ENCODE measurements at regions not wholly inside any gene's neighbourhood (a gene's known extent, or its start where the extent isn't known, plus 50 kb on each side); places are given as distances from the start of the nearest gene placed in this dataset.

DNA sequence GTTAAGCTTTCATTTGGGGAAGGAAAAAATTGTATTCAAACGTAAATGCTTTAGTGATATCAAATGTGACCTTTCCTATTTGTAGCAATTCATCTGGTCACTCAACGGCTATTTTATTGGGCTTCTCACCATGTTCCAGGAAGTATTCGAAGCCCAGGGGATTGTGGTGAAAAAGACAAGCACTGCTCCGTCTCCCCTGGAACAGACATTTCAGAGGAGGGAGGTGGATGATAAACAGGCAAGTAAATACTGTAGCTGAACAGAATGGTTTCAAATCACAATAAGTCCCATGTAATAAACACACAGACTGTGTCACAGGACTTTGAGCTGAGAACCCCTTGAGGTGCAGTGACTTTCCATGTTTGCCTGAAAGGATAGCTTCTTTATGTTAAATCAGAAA, 464.7 kb upstream of the HNRNPA3 start:
- in situ Hi-C loops (cut with MboI; ENCODE audit: low sequenced_read_pairs): no loop called here
- no peak for DNase-seq (ENCODE audit: low spot score in 2 of 2)
- Histone ChIP-seq H3K9me3 (no peaks in the 10 kb centered on the region), H3K27me3 (ENCODE audit: low read depth) (no peaks in the 10 kb centered on the region), H3K4me3 (no peak overlapping the region), H3K36me3 (replicated peaks) (no peaks in the 10 kb centered on the region), H3K4me1 (peaks cover 11% of the 10 kb centered on the region)

DNA sequence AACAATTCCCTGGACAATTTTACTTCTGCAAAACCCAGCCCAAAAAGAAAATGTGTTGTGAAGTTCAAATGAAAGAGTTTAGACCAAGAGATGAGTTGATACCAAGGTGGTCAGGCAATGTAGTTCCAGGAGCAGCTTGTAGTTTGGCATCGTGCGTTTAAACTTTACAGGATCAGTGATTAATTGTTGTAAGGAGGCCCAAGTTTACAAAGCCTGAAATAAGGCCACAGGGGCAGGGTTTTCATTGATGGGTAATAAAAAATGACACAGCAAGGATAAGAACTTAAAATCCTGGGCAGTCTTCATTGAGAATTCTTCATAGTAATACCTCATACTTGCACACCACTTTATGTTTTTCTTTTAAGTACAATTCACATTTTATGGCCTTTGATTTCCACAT, 463.9 kb upstream of the HNRNPA3 start:
- no peaks in the 10 kb centered on the region for H3K9me3 ChIP-seq
- in situ Hi-C loops (cut with MboI; ENCODE audit: low sequenced_read_pairs): no loop called here

DNA sequence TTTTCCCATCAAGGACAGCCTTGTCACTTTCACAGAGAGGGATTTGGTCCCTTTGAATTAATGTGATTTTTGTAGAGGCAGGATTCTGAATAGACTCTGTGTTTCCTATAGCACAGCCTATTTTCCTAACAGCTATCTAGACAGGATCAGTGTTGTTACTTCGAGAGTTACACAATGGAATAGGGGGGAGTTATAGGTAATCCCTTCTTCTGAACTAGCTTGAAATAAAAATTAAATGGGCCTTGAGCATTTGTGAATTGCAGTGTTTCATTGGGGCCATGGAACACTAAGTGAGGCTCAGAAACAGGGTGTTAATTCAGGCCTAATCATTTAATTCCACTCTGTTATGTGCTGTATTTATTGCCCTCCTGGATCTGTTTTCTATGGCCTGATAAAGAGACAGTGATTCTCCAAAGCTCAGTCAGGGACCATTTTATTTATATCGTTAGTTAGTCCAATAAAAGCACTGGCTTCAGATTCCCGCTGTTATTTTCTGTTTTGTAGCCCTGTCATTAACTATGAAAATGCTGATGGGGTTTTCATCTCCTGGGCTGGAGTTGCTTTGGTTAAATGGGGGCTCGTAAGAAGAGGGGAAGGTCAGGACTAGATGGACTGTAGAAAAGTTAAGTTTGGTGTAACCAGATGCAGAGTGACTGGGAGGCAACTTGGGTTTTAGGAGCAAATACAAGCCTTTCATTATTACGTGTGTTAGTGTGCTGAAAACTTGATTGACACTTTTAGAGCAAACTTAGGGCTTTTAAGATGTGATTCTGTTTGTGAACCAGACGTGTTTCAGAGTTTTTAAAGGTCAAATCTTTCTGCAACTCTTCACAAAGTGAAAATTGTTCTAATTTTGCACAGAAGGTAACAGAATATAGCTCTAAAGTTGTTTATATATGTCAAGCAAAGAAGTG, 461.0 kb upstream of the HNRNPA3 start:
- in situ Hi-C loops (cut with MboI; ENCODE audit: low sequenced_read_pairs): no loop called here
- H3K36me3 ChIP-seq (replicated peaks): no peaks in the 10 kb centered on the region
- H3K4me3 ChIP-seq: no peak overlapping the region
- no peaks in the 10 kb centered on the region for H3K27me3 ChIP-seq (ENCODE audit: low read depth)
- H3K4me1 ChIP-seq: peaks cover 16% of the 10 kb centered on the region
- H3K9me3 ChIP-seq: no peaks in the 10 kb centered on the region
- DNase-seq (ENCODE audit: low spot score in 2 of 2): peak in 1 of 2 experiments; percentile 52

More for the DNA sequence above, 463.9 kb upstream of the HNRNPA3 start:
- Histone ChIP-seq H3K4me3 (no peak overlapping the region), H3K27me3 (ENCODE audit: low read depth) (no peaks in the 10 kb centered on the region), H3K36me3 (replicated peaks) (no peaks in the 10 kb centered on the region), H3K4me1 (peaks cover 11% of the 10 kb centered on the region)
- no peak for DNase-seq (ENCODE audit: low spot score in 2 of 2)

GRCh38 chr2:176752295-176752694, 460.3 kb upstream of the HNRNPA3 start:
- Histone ChIP-seq H3K4me3 (no peak overlapping the region), H3K4me1 (peaks cover 16% of the 10 kb centered on the region), H3K27me3 (ENCODE audit: low read depth) (no peaks in the 10 kb centered on the region), H3K36me3 (replicated peaks) (no peaks in the 10 kb centered on the region), H3K9me3 (no peaks in the 10 kb centered on the region)
- in situ Hi-C loops (cut with MboI; ENCODE audit: low sequenced_read_pairs): no loop called here
- no peak for DNase-seq (ENCODE audit: low spot score in 2 of 2)

- Histone ChIP-seq H3K36me3 (replicated peaks) (no peaks in the 10 kb centered on the region), H3K9me3 (no peaks in the 10 kb centered on the region), H3K4me1 (peaks cover 16% of the 10 kb centered on the region), H3K4me3 (no peak overlapping the region), H3K27me3 (ENCODE audit: low read depth) (no peaks in the 10 kb centered on the region)
- in situ Hi-C loops (cut with MboI; ENCODE audit: low sequenced_read_pairs): no loop called here
- no peak for DNase-seq (ENCODE audit: low spot score in 2 of 2)
Observed at GRCh38 chr2:176753205-176753604, 459.4 kb upstream of the HNRNPA3 start.

DNA sequence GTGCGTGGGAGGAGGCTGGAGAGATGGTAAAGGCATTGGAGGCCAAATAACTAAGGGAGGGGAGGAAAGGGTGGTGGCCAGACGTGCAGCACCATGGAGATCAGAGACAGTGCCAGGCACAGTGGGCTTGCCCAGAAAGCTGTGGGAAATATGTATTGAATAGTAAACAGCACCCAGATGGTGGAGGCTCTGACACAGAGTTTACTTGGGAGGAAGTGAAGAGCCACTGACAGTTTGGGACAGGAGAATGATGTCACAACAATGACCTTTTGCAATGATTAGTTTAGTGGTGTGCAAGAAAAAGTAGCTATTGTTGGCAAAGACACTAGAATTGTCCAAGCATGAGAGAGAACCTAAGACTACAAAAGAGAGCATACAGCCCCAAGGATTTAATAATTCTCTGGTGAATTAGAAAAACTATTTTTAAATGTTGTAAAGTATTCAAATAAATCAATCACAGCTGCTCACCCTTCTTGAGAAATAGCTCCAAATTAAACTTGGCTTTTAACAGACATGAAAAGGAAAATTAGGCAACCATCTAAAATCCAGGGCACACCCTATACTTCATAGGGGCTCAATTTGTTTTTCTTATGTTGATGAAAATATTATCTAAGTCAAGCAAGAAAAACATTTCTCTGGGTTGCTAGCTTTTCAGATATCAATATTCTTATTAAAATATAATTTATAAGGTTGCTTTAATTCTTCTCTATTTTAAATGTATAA, 458.7 kb upstream of the HNRNPA3 start:
- no peaks in the 10 kb centered on the region for H3K9me3 ChIP-seq
- in situ Hi-C loops (cut with MboI; ENCODE audit: low sequenced_read_pairs): no loop called here
- peaks cover 16% of the 10 kb centered on the region for H3K4me1 ChIP-seq
- no peaks in the 10 kb centered on the region for H3K27me3 ChIP-seq (ENCODE audit: low read depth)
- no peak overlapping the region for H3K4me3 ChIP-seq
- DNase-seq (ENCODE audit: low spot score in 2 of 2): peak in 1 of 2 experiments; percentile 43
- H3K36me3 ChIP-seq (replicated peaks): no peaks in the 10 kb centered on the region

- Histone ChIP-seq H3K9me3 (no peaks in the 10 kb centered on the region), H3K36me3 (replicated peaks) (no peaks in the 10 kb centered on the region)
Observed at GRCh38 chr2:176755537-176756135, 457.0 kb upstream of the HNRNPA3 start.

GRCh38 chr2:176758426-176758825, 454.2 kb upstream of the HNRNPA3 start:
- Histone ChIP-seq H3K27me3 (ENCODE audit: low read depth) (no peaks in the 10 kb centered on the region), H3K4me3 (no peak overlapping the region), H3K9me3 (no peaks in the 10 kb centered on the region), H3K4me1 (peaks cover 23% of the 10 kb centered on the region), H3K36me3 (replicated peaks) (no peaks in the 10 kb centered on the region)
- DNase-seq (ENCODE audit: low spot score in 2 of 2): no peak
- in situ Hi-C loops (cut with MboI; ENCODE audit: low sequenced_read_pairs): no loop called here

More at GRCh38 chr2:176755537-176756135, 457.0 kb upstream of the HNRNPA3 start:
- DNase-seq (ENCODE audit: low spot score in 2 of 2): peak in 1 of 2 experiments; percentile 7
- peaks cover 16% of the 10 kb centered on the region for H3K4me1 ChIP-seq
- no peaks in the 10 kb centered on the region for H3K27me3 ChIP-seq (ENCODE audit: low read depth)
- no peak overlapping the region for H3K4me3 ChIP-seq
- in situ Hi-C loops (cut with MboI; ENCODE audit: low sequenced_read_pairs): no loop called here

- Histone ChIP-seq H3K27me3 (ENCODE audit: low read depth) (no peaks in the 10 kb centered on the region), H3K36me3 (replicated peaks) (no peaks in the 10 kb centered on the region), H3K9me3 (no peaks in the 10 kb centered on the region), H3K4me3 (no peak overlapping the region), H3K4me1 (peaks cover 28% of the 10 kb centered on the region)
- in situ Hi-C loops (cut with MboI; ENCODE audit: low sequenced_read_pairs): no loop called here
- DNase-seq (ENCODE audit: low spot score in 2 of 2): no peak
Observed at GRCh38 chr2:176760439-176760838, 452.2 kb upstream of the HNRNPA3 start.

DNA sequence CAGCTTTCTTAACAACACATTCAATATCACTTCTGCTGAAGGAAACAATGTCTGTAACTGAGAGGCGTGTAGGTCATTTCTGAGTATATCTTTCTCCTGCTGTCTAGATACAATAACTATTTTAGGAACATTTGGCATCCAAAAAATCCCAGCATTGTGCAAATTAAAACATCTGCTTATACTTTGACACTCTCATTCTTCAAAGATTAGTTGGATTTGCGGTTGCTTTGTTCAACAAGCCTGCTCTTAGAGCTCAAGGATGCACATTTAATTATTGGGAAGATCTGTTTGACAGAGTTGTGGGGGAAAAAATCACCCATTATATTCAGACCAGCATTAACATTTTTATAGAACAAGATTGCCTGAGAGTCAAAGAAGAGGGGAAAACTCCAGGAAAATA, 449.5 kb upstream of the HNRNPA3 start:
- DNase-seq (ENCODE audit: low spot score in 2 of 2): peak in 1 of 2 experiments; percentile 73
- Histone ChIP-seq H3K4me3 (no peak overlapping the region), H3K4me1 (peaks cover 20% of the 10 kb centered on the region), H3K9me3 (no peaks in the 10 kb centered on the region), H3K36me3 (replicated peaks) (no peaks in the 10 kb centered on the region), H3K27me3 (ENCODE audit: low read depth) (no peaks in the 10 kb centered on the region)
- in situ Hi-C loops (cut with MboI; ENCODE audit: low sequenced_read_pairs): no loop called here

DNA sequence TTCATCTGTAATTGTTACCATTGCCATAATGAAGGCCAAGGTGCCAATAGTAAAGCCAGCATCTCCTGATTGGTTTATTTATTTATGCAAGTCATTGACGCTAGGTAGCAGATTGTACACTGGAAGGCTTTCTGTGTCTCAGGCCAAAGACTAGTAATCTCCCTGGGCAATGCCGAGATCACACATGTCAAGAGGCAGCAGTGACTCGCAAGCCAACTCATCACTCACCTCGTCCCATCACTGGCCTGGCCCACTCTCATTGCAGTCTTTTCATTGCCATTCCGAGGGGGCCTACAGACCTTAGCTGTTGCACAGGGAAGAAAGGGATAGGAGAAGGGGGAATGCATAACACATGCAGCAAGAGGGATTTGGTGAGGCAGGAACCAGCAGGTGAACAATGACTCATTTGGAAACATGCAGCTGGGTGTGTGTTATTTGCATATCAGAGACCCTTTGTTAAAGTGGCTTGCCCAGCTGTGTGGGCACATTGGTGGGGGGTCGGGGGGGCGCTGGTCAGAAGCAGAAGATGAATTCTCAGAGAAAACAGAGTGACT, 448.7 kb upstream of the HNRNPA3 start:
- no peaks in the 10 kb centered on the region for H3K36me3 ChIP-seq (replicated peaks)
- in situ Hi-C loops (cut with MboI; ENCODE audit: low sequenced_read_pairs): no loop called here

DNA sequence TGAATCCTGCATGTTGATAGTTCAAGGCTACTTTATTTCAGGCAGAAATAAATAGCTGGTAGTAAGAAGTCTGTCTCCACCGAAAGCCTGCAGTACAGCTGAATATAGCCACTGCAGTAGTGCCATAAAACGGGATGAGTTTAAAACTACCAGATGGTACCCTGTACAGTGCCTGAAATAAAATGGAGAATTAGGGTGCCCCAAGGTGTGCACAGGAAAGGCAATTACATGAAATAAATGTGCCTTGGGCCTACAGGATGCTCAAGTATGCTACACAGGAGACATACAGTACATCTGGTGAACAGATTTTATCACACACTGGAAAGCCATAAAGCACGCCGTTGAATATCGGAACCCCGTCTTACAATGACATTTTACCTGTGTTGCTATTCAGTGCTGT, 447.7 kb upstream of the HNRNPA3 start:
- peaks cover 20% of the 10 kb centered on the region for H3K4me1 ChIP-seq
- no peak overlapping the region for H3K4me3 ChIP-seq
- in situ Hi-C loops (cut with MboI; ENCODE audit: low sequenced_read_pairs): no loop called here
- no peak for DNase-seq (ENCODE audit: low spot score in 2 of 2)
- no peaks in the 10 kb centered on the region for H3K27me3 ChIP-seq (ENCODE audit: low read depth)
- H3K9me3 ChIP-seq: no peaks in the 10 kb centered on the region
- H3K36me3 ChIP-seq (replicated peaks): no peaks in the 10 kb centered on the region

More for the DNA sequence above, 448.7 kb upstream of the HNRNPA3 start:
- Histone ChIP-seq H3K4me3 (no peak overlapping the region), H3K27me3 (ENCODE audit: low read depth) (no peaks in the 10 kb centered on the region), H3K9me3 (no peaks in the 10 kb centered on the region), H3K4me1 (peaks cover 20% of the 10 kb centered on the region)
- peak; percentile 41 to 46 for DNase-seq (ENCODE audit: low spot score in 2 of 2)

- H3K36me3 ChIP-seq (replicated peaks): no peaks in the 10 kb centered on the region
- no peak overlapping the region for H3K4me3 ChIP-seq
- DNase-seq (ENCODE audit: low spot score in 2 of 2): no peak
- H3K4me1 ChIP-seq: peaks cover 20% of the 10 kb centered on the region
- H3K9me3 ChIP-seq: no peaks in the 10 kb centered on the region
- no peaks in the 10 kb centered on the region for H3K27me3 ChIP-seq (ENCODE audit: low read depth)
- in situ Hi-C loops (cut with MboI; ENCODE audit: low sequenced_read_pairs): no loop called here
Observed at GRCh38 chr2:176766005-176766404, 446.6 kb upstream of the HNRNPA3 start.

Measured in HAP-1 (cell line).